D341Med (cell line): ENCODE measurements at regions not wholly inside any gene's neighbourhood (a gene's known extent, or its start where the extent isn't known, plus 50 kb on each side); places are given as distances from the start of the nearest gene placed in this dataset.

ENCODE experiments used
- DNase-seq: peaks from one replicate; pipeline ENCODE4 v3.0.0; 2012; ENCODE audit warnings: low spot score

DNA sequence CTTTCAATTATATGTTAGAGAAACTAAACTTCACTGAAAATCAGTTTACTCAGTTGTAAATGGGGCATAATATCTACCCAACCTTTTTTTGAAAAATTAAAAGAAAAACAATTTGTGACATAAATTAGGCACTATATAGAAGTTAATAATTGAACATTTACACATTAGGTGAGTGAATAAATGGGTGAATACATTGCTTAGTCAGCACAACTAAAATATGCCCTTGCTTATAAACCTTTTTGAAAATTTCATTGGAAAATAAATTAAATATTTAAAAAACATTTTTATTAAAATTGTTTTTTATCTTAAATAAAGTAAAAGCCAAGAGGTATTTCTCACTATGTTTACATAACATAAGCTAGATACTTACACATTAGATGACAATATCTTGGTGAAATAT, 994.5 kb upstream of the TENM4 start:
- DNase-seq: no peak

DNA sequence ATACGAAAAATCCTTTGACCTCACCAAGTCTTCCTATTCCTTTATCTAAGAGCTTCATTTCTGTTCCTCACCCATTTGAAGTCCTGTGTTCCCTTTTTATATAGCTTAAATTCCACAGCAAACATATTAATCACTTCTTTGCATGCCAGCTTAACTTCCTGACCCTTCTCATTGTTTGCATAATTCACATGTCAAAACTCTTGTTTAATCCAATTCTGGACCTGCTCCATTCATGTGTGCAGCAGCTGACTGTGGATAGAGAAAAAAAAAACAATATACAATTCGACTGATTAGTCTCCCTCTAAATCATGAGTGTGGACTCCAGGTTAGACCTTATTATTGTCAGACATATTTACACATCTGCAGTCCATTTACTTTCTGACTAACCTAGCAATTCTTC, 991.2 kb upstream of the TENM4 start:
- no peak for DNase-seq

DNA sequence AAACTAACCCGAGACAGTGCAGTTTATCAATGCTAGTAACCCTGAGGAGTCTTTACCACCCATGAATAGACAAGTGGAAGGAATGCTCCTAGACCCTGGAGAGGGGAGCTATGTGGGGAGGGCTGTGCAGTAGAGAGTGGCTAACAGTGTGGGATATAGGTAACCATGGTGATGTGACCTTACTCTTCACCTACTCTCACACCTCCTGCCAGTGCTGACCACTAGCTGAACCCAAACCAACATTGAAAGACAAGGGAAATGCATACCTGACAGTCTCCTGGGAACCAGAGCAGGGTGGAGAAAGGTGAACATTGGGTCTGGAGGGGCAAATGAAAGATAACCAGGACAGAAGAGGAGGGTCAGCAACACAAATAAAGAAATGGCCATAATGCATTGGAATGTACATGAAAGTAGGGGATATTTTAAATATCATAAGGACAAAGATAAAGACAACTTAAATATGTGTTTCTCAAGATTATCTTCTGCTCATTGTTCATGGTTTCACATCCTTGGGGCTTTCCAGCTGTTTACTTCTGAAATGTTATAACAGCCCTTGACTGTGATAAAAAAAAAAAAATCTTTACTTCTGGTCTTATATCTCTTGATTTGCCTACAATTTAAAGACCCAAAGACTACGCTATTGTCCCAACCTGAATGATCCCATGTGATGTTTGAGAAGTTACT, 983.3 kb upstream of the TENM4 start:
- no peak for DNase-seq

DNA sequence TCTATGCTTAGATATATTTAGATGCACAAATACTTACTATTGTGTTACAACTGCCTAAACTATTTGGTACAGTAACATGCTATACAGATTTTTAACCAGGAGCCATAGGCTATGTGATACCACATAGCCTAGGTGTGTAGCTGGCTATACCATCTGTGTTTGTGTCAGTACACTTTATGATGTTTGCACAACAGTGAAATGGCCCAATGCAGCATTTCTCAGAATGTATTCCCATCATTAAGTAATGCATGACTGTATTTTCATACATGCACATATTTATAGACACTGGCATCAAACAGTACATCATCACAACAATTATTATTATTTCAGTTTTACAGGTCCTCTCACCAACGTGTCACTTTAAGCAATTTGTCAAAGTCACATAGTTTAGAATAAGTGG, 979.5 kb upstream of the TENM4 start:
- DNase-seq: no peak

DNA sequence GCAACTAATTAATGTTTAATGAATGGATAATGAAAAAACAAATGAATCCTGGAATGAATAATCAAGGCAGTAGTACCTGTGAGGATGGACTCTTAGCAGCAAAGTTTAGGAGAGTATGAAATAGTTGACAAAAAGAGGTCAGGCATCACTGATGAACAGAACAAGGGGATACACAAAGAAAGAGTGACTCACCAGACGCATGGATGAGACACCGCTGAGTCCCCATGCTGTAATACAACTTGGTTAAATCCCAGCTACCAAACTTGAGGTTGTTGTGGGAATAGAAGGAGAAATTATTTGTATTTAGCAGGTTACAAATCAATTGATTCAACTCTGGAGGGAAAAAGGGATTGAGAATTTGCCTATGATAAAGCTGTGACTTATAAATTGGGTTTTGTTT, 976.9 kb upstream of the TENM4 start:
- DNase-seq: no peak

DNA sequence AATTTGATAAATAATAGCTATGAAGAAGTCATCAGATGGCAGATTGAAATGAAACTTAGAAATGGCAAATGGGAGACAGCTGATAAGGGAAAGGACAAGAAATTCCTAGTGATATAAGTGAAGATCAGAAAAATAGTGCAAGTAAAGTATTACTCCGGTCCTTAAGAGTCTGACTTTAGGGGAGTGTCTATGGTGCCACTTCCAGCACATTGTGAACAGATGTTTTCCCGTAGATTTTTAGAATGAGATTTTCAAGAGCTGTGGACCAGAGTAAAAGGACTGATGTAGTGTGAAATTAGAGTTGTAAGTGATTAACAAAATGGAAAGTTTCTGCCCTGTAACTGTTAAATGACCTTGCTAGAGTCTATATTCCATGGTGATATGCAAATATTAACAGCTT, 974.8 kb upstream of the TENM4 start:
- DNase-seq: no peak

DNA sequence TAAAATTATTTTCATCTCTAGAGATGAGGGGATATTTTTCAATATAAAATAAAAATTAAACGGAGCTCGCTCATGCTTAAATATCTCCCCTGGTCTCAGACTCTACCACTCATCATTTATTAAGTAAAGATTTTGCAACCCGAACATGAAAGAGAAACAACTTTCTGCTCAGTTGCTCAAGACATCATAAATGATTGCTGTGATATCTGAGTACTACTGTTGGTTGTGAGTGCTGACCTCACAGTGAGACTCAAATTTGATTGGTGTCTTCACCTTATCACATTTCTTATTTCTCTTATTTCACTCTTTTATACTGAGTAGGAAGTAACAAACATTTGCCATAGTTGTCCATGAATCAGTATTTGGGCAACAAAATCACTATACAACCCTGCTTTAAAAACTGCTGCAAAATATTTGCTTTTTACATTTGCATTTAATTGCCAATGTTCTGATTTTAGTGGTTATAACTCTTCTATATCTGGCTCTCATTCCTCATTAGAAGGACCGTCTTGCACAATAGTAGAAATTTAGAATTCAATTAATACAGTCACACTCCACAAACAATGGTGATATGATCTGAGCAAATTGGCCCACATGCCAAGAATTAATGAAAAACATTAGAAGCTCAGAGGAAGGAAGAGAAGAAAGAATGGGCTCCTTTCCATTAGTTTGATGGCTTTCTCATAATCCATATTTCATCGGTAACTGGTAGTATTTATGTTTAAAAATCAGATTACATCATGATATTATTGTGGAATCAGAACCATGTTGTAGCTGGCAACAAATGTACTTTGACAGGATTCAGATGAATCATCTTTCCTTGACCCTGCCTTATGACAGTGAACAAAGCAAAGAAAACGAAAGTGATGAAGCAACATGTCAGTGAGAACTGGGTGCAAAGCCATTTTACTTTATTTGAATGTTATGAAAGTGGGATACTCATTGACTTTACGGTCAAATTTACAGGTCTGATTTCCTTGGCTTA, 973.6 kb upstream of the TENM4 start:
- no peak for DNase-seq

DNA sequence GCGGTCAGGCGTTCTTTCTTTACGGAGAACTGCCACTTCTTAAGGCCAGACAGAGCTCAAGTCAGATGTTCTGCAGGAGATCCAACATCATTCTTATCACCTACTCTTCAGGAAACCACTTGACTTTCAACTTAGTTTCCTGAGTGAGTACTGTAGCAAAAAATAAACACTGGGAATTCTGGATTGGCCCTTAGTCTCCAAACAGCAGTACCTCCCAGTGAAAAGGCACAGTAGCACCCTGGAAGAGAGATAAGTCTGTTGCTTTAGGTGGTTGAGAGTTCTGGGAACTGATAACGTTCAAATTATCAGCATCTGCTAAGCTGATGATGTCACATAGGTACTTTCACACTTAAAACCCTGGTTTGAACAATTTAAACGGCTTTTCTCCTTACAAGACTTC, 971.8 kb upstream of the TENM4 start:
- DNase-seq: no peak

DNA sequence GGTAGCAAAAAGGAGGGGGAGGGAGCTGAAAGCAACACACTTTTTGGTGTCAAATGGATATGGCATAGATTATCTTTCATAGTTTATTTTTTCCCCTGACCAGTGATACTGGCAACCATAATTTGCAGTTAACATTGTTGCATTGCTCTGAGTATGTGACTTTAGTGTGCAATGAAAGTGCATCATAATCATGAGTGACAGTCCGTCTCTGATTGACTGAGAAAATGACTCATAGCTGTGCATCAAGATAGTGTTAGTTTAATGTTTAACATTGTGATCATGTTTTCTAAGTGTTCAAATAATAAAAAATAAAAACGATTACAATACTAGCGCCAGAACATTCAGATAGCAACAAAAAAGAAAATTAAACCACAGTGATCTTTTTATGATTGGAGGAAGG, 952.4 kb upstream of the TENM4 start:
- DNase-seq: no peak

DNA sequence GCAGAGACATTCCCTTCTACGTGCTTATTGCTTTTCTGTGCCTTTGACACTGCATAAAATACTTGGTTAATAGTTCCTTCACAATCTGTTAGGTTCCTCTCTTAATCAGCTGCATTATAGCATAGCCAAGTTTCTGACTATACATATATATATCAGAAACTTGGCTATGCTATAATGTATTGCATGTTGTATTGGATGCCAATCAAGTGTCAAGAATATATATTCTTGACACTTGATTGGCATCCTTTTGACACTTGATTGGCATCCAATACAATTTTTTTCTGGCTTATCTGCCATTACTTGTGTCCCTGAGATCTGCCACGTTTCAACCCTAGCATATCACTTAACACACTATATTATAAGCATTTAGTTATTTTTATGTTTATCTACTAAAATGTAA, 949.7 kb upstream of the TENM4 start:
- DNase-seq: no peak

DNA sequence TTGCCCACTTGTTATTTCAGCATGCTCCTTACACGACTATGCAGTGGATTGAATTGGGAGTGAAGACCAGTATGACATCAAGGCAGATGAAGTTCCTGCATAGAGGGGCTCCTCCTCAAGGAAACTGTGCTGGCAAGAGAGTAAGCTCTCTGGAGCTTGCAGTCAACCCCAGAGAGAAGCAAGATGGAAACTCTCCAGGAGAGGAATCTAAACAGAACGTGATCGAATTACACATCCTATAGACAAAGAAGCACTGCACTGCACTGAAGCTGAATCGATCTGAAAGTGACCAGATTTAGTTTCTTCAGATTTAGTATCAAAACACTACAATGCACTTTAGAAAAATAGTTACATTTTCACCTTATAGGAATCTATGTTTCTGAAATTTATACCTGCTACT, 947.7 kb upstream of the TENM4 start:
- no peak for DNase-seq

DNA sequence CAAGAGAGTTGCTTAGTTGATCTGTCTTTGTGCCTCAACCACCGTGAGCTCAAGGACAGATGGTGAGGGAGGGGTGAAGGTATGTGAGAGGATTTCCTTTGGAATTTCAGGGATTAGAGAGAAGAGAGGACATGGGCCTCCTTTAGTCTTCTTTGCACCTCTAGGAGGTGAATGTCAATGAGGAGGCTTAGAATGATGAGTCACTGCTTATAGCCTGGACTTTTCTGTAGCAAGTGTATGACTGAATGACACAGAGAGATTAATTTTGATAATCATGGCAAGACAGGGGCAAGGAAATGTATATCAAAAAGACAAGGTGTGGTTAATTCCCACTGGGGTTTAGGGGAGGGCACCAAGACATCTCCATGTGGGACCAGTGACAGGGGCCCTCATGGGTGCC, 947.3 kb upstream of the TENM4 start:
- DNase-seq: no peak

DNA sequence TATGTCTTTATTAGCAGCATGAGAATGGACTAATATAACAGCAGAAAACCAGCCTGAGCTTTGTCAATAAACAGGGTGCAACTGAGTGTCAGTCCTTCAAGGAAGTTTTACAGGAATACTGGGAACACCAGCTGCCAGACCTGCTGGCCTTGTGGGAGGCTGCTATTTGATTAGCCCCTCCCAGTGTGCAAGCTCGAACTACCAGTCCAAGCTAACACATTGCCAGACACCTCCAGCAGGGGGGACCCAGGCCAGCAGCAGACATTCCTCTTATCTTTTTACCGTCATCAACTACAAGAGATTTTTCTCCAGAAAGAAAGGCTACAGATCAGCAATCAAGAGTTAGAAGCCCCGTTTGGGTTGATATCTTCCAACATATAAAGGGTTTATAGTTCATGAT, 942.8 kb upstream of the TENM4 start:
- no peak for DNase-seq

DNA sequence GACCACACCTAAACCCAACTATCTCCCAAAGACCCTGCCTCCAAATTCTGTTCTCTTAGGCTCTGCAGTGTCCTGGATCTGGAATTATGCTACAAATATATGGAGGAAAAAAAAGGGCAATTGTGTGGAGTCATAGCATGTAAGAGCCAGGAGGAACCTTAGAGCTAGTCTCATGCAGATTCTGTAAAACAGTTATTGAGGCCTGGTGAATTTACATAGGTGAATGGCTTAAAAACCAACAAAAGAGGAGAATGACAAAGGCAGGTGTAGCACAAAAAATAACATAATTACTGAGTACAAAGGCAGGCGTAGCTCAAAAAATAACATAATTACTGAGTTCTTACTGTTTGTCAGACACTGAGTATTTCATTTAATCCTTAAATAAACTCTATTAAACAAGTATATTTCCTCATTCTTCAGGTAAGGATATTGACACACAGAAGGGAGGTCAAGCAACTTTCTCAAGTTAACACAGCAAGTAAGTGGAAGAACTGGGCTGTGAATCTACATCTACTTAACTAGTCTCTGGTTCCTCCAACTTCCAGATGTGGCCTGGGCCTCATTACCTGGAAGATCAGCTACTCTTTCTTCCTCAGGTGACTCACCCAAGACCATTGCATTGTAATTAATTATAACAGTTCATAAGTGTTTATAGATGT, 938.9 kb upstream of the TENM4 start:
- DNase-seq: no peak

DNA sequence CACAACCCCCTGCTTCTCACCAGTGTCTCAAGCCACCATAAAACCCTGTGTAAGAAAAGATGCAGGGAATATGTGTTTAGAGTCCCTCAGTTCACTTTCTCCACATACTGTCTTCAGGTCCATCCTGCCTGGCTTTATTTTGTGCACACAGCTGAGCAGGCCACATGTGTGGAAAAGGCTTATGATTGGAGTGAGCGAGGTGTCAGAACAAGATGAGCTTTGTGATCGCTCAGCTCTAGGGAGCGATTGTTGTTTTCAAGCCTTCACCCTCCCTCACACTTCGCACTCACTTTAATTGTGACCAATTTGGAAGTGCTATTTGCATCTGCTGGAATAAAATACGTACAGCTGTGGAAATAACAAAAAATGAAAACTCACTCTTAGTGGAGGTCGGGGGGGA, 931.1 kb upstream of the TENM4 start:
- DNase-seq: no peak

DNA sequence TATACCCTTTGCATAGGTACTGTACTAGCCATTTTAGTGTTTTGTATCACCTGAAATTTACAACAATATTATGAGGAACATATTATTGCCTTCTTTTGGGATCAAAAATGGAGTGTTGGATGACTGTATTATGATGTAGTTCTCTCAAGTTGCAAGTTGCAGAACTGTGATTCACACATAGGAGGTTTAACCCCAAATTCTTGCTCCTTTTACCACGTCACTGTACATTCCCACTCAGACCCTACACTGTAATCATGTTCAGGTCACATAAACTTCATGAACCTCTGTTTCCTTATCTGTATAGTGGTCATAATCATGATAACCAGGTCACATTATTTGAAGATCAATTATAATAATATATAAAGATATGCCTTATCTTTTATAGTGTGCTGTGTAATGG, 925.1 kb upstream of the TENM4 start:
- no peak for DNase-seq

DNA sequence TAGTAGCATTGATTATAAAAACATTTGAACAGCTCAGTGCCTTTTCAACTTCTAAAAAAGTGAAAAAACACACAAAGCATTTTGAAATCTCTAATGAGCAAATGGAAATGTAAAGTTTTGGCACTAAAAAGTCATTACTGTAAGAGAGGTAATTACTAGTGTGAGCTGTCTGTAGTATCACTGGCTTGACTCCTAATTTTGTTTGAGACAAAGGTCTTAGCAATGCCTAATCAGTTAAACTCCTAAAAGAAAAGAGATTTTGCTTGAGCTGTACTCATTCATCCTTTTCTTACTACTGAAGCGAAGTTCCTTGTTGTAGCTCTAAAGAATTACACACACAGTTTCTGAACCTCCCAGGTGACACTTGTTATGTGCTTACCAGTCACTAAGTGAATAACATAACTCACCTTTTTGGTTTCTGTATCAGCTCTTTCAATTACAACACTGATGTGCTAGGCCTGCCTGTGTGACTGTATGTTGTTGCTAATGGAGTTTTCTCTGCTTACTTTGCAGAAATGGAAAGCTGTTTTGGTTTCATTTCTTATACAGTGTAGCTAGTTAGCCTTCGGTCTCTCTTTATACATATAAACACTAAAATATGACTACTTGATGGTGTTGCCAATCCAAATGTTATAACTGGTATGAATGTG, 924.4 kb upstream of the TENM4 start:
- no peak for DNase-seq

DNA sequence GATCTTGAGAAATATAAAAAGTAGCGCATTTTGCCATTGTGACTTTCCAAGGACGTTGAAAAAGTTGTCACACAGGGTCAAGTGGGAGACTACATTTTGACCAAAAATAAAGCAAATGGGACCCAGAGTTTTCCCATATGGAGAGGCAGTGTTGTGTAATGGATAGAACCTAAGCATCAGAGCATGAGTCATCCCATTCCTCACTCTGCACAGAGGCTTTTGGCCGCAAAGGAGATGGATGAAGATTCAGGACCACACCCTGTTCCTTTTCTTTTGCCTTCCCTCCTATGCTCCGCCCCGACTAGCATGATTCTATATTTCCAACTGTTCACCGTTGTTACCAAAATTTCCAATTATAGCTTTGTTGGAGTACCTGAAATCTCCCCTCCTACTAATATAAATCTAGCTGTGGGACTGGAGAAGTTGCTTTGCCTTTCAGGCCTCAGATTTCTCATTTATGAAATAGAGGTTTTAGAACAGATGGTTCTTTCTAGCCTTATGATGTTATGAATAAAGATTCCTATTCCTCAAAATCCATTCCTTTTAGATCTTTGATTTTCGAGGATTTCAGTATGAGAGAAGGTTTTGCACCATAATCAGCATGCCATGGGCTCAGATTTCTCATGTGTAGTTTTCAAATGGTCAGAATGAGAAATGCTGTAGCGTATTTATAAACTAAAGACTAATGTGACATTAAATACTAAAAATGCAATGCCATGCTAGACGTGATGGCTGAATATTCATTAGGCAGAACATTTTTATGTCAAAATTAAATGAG, 921.9 kb upstream of the TENM4 start:
- no peak for DNase-seq

DNA sequence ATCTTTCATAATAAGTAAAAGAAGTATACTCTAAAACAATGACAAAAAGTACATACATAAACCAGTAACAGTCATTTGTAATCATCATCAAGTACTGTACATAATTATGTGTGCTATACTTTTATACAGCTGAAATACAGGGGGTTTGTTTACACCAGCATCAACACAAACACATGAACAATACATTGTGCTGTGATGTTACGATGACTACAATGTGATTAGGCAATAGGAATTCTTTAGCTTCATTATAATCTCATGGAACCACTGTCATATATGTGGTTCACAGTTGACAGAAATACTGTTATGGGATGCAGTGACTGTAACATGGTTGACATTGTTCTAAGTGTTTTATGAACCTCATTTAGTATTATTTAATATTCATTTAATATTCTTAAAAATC, 914.4 kb upstream of the TENM4 start:
- DNase-seq: no peak

DNA sequence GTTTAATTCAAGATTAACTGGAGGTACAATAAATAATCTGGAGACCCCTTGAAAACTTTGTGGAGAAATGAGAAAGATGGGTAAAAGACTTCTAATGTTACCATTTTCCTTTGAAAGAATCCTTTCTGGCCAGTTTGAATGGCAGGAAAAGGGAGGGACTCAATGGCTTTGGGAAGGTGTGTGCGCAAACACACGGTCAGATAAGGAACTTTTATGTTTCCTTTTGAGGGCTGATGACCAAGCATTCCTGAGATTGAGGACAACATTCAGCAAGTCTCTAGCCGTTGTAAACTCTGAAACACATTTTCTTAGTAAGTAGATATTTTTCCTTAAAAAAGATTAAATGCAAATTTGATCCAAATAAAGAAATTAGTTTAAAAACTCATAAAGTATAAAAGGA, 909.7 kb upstream of the TENM4 start:
- DNase-seq: no peak

DNA sequence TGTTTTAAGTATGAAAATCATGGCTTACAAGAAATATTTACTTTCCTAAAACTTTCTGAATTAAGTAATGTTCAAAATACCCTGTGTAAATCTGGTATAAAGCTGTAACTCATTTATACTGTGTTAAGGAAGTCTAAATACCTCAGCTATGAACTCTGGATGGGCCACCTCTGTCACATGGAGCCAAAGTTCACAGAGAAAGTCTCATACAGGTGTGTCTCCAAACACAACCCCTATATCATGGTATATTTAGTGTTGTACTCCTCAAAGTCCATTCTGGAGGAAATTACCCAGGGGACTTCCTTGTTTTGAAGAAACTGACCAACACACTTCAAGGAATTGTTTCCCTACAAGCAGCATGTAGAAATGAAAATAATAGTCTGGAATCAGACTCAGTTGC, 909.2 kb upstream of the TENM4 start:
- no peak for DNase-seq
